BLaER1 (cell line): ENCODE measurements at regions not wholly inside any gene's neighbourhood (a gene's known extent, or its start where the extent isn't known, plus 50 kb on each side); places are given as distances from the start of the nearest gene placed in this dataset.

ENCODE experiments used
- H3K27ac ChIP-seq: shearing (Covaris generic); formaldehyde crosslinking; 2 replicates; pipeline ENCODE4 v1.8.1; 2022
- H3K27me3 ChIP-seq: shearing (Covaris generic); formaldehyde crosslinking; 2 replicates; pipeline ENCODE4 v1.8.1; 2022
- H3K36me3 ChIP-seq: shearing (Covaris generic); formaldehyde crosslinking; 2 replicates; pipeline ENCODE4 v1.8.1; 2022
- H3K4me1 ChIP-seq: shearing (Covaris generic); formaldehyde crosslinking; 2 replicates; pipeline ENCODE4 v1.8.1; 2022
- H3K4me2 ChIP-seq: shearing (Covaris generic); formaldehyde crosslinking; 2 replicates; pipeline ENCODE4 v1.8.1; 2022
- H3K4me3 ChIP-seq: shearing (Covaris generic); formaldehyde crosslinking; 2 replicates; pipeline ENCODE4 v1.8.1; 2022
- H3K9ac ChIP-seq: shearing (Covaris generic); formaldehyde crosslinking; 2 replicates; pipeline ENCODE4 v1.8.1; 2022
- H3K9me3 ChIP-seq: shearing (Covaris generic); formaldehyde crosslinking; 2 replicates; pipeline ENCODE4 v1.8.1; 2022
- H4K20me1 ChIP-seq: shearing (Covaris generic); formaldehyde crosslinking; 2 replicates; pipeline ENCODE4 v1.8.1; 2022
- Cebpa-rat ChIP-seq: shearing (Covaris generic); IDR thresholded peaks from 2 replicates; pipeline ENCODE4 v1.8.1; 2022

- TF ChIP-seq Cebpa-rat, result no peak
Observed at GRCh38 chr13:75154331-75154730, 327.6 kb downstream of the TBC1D4 start.

GRCh38 chr13:75153834-75154233 is 328.1 kb downstream of the TBC1D4 start:
- Histone ChIP-seq H3K27ac (no peak overlapping the region), H3K9me3 (peaks cover 11% of the 10 kb centered on the region), H3K4me1 (no peaks in the 10 kb centered on the region), H3K4me3 (no peak overlapping the region), H3K27me3 (no peaks in the 10 kb centered on the region), H3K36me3 (no peaks in the 10 kb centered on the region), H4K20me1 (no peaks in the 10 kb centered on the region), H3K9ac (no peak overlapping the region), H3K4me2 (no peak overlapping the region)
- TF ChIP-seq Cebpa-rat, result no peak

More at GRCh38 chr13:75154331-75154730, 327.6 kb downstream of the TBC1D4 start:
- no peak overlapping the region for H3K9ac ChIP-seq
- H4K20me1 ChIP-seq, result no peaks in the 10 kb centered on the region
- H3K36me3 ChIP-seq, result no peaks in the 10 kb centered on the region
- no peak overlapping the region for H3K4me3 ChIP-seq
- H3K4me2 ChIP-seq, result no peak overlapping the region
- H3K9me3 ChIP-seq, result peaks cover 11% of the 10 kb centered on the region
- H3K27ac ChIP-seq, result no peak overlapping the region
- no peaks in the 10 kb centered on the region for H3K27me3 ChIP-seq
- no peaks in the 10 kb centered on the region for H3K4me1 ChIP-seq

DNA sequence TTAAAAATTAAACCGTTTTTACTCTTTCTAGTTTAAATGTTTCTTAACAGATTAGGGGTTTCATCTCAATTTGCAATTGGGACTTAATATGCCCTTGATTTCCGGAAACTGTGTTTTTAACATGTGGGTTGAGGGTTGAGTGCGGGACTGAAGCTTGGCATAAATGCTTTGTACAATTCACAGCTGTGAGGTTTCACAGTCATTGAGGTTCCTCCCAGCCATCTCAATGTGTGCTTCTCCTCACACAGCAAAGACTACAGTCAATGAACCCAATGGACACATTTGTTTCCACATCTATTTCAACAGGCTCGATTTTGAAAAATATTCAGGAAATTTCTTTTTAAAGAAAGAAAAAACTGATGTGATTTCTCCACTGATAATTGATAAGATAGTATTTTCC is 328.6 kb downstream of the TBC1D4 start:
- Histone ChIP-seq H3K4me2 (no peak overlapping the region), H3K27ac (no peak overlapping the region), H3K9ac (no peak overlapping the region)

DNA sequence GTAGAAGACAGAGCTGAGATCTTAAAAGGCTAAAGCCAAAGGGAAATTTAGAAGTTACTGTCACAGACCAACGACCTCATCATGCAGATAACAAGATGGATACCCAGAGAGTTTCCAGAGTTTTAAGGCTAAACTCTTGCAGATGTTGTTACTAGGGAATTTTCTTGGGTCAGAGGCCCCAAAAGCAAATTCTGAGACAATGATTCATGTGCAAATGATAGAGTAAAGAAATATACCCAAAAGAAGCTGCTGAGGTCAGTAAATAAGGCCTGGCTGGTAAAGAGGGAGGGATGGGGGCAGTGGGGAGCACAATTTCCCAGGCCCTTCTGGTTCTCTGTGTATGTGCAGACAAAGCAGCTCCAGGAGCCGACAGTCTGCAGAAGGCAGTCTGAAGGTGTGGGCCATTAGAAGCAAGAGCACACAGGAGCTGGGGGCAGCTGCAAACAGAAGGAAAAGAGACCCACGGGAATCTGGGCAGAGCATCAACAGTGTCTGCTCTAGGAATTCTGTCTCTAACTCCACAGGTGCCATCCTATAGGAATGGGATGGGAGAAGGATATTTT is 330.8 kb downstream of the TBC1D4 start:
- Histone ChIP-seq H3K36me3 (no peaks in the 10 kb centered on the region), H3K9ac (no peak overlapping the region), H3K27ac (no peak overlapping the region), H3K9me3 (peaks cover 11% of the 10 kb centered on the region), H3K27me3 (no peaks in the 10 kb centered on the region), H3K4me1 (no peaks in the 10 kb centered on the region), H3K4me3 (no peak overlapping the region), H3K4me2 (no peak overlapping the region), H4K20me1 (no peaks in the 10 kb centered on the region)
- no peak for TF ChIP-seq Cebpa-rat

More for the DNA sequence above, 328.6 kb downstream of the TBC1D4 start:
- TF ChIP-seq Cebpa-rat, result no peak
- no peaks in the 10 kb centered on the region for H3K27me3 ChIP-seq
- H3K4me3 ChIP-seq, result no peak overlapping the region
- H4K20me1 ChIP-seq, result no peaks in the 10 kb centered on the region
- H3K4me1 ChIP-seq, result no peaks in the 10 kb centered on the region
- H3K36me3 ChIP-seq, result no peaks in the 10 kb centered on the region
- peaks cover 11% of the 10 kb centered on the region for H3K9me3 ChIP-seq

DNA sequence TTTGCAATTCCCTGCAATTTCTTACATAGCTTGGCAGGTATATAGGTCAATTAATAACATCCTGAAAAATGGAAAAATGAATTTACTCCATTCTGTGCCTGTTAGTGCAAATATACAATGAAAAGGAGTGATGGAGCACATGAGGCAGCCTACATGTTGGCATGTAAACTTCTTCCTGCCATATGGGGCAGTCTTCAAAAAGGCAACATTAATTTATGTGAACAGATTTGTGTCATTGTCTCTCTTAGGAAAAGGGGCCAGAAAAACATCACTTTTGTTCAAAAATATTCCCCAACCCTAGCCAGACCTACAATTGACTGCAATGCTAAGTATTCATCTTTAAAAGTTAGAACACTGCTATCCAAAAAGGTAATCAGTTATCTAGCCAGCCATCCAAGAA is 332.2 kb downstream of the TBC1D4 start:
- H3K4me3 ChIP-seq, result no peak overlapping the region
- H3K9ac ChIP-seq, result no peak overlapping the region
- no peaks in the 10 kb centered on the region for H3K27me3 ChIP-seq
- H3K27ac ChIP-seq, result no peak overlapping the region
- H3K4me1 ChIP-seq, result no peaks in the 10 kb centered on the region
- H4K20me1 ChIP-seq, result no peaks in the 10 kb centered on the region
- no peaks in the 10 kb centered on the region for H3K36me3 ChIP-seq
- TF ChIP-seq Cebpa-rat, result no peak
- H3K9me3 ChIP-seq, result peaks cover 11% of the 10 kb centered on the region
- H3K4me2 ChIP-seq, result no peak overlapping the region

GRCh38 chr13:75147946-75148345 is 334.0 kb downstream of the TBC1D4 start:
- Histone ChIP-seq H3K27me3 (no peaks in the 10 kb centered on the region), H3K4me2 (no peak overlapping the region), H3K9me3 (peaks cover 11% of the 10 kb centered on the region), H3K4me1 (no peaks in the 10 kb centered on the region), H3K4me3 (no peak overlapping the region), H4K20me1 (no peaks in the 10 kb centered on the region), H3K9ac (no peak overlapping the region), H3K27ac (no peak overlapping the region), H3K36me3 (no peaks in the 10 kb centered on the region)
- TF ChIP-seq Cebpa-rat, result no peak

GRCh38 chr13:75146436-75146835 is 335.5 kb downstream of the TBC1D4 start:
- peaks cover 2% of the 10 kb centered on the region for H3K9me3 ChIP-seq
- H3K4me1 ChIP-seq, result no peaks in the 10 kb centered on the region
- no peak for TF ChIP-seq Cebpa-rat
- H3K4me3 ChIP-seq, result no peak overlapping the region
- H3K4me2 ChIP-seq, result no peak overlapping the region
- H3K36me3 ChIP-seq, result no peaks in the 10 kb centered on the region
- no peak overlapping the region for H3K27ac ChIP-seq
- no peak overlapping the region for H3K9ac ChIP-seq
- no peaks in the 10 kb centered on the region for H4K20me1 ChIP-seq
- no peaks in the 10 kb centered on the region for H3K27me3 ChIP-seq

- Histone ChIP-seq H3K27ac (no peak overlapping the region), H4K20me1 (no peaks in the 10 kb centered on the region), H3K4me2 (no peak overlapping the region), H3K27me3 (no peaks in the 10 kb centered on the region), H3K9ac (no peak overlapping the region), H3K36me3 (no peaks in the 10 kb centered on the region), H3K4me3 (no peak overlapping the region), H3K4me1 (no peaks in the 10 kb centered on the region), H3K9me3 (no peaks in the 10 kb centered on the region)
- TF ChIP-seq Cebpa-rat, result no peak
Observed at GRCh38 chr13:75145927-75146326, 336.0 kb downstream of the TBC1D4 start.

DNA sequence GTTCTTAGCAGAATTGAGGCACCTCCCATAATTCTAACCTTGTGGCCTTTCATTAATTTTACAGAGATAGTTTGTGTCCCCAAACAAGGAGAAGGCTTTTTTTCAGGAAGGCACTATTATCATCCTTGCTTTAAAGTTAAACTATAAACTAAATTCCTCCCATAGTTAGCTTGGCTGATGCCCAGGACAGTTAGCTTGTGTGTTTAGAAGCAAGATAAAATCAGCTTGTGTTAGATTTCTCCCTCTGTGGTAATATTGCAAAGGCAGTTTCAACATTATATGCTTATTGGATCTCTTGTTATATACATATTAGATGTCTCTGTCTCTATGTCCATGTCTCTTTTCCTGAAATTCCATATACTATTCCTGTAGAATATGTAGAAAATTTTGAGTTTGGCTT is 342.7 kb downstream of the TBC1D4 start:
- H3K27ac ChIP-seq, result no peak overlapping the region

DNA sequence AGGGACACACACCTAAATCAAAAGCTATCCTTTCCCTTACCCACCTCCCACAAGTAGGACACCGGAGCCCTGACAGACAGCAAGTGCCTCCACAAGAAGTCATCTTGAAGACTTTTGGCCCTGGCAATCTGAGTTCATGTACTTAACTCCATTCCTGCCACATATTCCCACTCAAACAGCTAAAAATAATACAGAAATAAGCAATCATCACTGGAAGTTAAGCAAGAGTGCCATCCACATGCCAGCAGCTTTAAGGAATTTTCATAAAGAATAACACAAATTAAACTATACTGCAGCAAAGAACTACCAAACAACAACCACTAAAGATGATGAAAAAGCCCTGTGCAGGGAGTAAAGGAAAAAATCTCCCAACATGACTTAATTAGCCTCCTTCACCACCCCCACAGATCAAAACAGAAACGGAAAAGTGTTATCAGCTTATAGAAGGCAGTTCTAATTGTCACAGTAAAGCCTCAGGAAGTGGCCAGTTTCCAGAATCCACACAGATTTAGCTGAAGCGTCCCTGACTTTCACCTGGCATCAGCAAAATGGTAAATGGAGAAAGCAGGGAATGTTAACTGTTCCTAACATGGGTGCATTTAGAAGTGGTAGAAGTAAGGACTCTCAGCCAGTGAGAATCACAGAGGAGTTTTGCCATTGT is 343.9 kb downstream of the TBC1D4 start:
- H4K20me1 ChIP-seq, result no peaks in the 10 kb centered on the region
- TF ChIP-seq Cebpa-rat, result no peak
- H3K4me1 ChIP-seq, result no peaks in the 10 kb centered on the region
- no peaks in the 10 kb centered on the region for H3K36me3 ChIP-seq
- H3K9me3 ChIP-seq, result peaks cover 17% of the 10 kb centered on the region
- no peak overlapping the region for H3K27ac ChIP-seq
- no peak overlapping the region for H3K4me2 ChIP-seq
- no peak overlapping the region for H3K4me3 ChIP-seq
- H3K9ac ChIP-seq, result no peak overlapping the region
- no peaks in the 10 kb centered on the region for H3K27me3 ChIP-seq

More for the DNA sequence above, 342.7 kb downstream of the TBC1D4 start:
- Histone ChIP-seq H3K4me3 (no peak overlapping the region), H3K9ac (no peak overlapping the region), H3K4me1 (no peaks in the 10 kb centered on the region), H3K4me2 (no peak overlapping the region), H3K36me3 (no peaks in the 10 kb centered on the region), H3K27me3 (no peaks in the 10 kb centered on the region), H3K9me3 (peaks cover 17% of the 10 kb centered on the region), H4K20me1 (no peaks in the 10 kb centered on the region)
- TF ChIP-seq Cebpa-rat, result no peak

DNA sequence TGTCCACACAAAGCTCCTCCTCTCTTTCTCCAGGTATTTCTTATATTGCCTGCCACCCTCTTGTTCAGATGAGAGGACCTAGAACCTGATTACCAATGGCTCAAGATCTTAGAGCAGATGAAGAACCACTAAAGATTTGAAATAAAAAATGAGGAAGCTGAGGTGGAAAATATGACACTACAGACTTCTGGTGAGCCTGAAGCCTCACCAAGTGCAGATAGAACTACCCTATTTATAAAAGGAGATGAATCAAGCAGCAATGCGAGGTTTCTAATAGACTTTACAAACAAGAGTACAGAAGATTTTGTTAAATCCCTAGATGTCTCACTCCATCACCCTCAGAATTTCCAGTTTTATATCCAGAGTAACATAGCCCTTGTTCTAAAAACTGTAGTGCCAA is 345.8 kb downstream of the TBC1D4 start:
- no peak overlapping the region for H3K27ac ChIP-seq
- peaks cover 17% of the 10 kb centered on the region for H3K9me3 ChIP-seq
- H3K4me1 ChIP-seq, result no peaks in the 10 kb centered on the region
- no peak overlapping the region for H3K4me3 ChIP-seq
- H3K27me3 ChIP-seq, result no peaks in the 10 kb centered on the region
- no peak for TF ChIP-seq Cebpa-rat
- no peak overlapping the region for H3K9ac ChIP-seq
- H4K20me1 ChIP-seq, result no peaks in the 10 kb centered on the region
- H3K4me2 ChIP-seq, result no peak overlapping the region
- H3K36me3 ChIP-seq, result no peaks in the 10 kb centered on the region
